ENCODE measurements at regions not wholly inside any gene's neighbourhood (a gene's known extent, or its start where the extent isn't known, plus 50 kb on each side); places are given as distances from the start of the nearest gene placed in this dataset.

DNA sequence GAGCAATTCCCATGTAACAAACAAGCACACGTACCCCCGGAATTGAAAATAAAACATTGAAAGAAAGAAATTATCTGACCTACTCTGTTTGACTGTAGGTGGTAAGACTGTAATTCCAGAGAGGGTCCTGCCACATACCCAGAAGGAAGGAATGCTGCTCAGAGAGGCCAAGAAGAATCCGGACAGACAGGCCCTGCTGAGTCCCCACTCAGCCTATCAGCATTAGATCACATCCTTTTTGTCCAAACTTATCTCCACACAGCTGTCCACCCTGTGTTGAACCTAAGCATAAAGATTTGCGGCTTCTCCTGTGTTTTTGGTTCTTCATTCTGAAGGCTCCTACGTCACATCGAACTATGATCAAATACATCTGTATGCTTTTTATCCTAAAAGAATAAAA, 591.9 kb downstream of the QKI start:
- no peak for DNase-seq

DNA sequence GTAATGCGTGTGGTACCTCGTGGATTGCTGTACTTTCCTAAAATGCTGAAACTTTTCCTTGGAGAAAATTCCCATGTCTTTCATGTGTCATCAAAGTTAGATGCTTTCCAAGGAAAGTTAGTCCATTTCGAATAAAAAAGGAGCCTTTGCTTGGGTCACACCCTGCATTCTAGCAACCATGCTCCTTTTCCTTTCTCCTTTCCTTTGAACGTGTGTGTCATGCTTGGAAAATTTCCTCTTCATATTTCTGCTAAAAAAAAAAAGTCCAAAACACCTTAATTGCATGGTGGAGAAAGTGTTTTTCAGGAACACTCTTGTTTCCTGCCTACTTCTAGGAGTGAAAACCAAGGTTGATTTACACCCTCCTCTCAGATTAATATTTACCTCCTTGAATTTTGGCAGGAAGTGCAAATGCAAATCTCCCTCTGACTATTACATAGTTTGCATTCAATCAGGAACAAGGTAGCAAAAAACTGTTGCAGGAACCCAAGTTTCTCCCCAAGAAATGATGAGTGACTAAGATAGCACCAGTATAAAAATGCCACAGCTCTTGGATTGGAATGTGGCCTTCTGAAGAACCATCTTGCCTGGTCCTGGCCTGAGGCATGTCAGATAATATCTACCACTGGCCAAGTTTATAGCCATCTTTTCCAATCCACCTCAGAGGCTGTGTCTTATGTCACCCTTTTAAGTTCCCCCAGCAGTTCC, 590.6 kb downstream of the QKI start:
- no peak for DNase-seq

DNA sequence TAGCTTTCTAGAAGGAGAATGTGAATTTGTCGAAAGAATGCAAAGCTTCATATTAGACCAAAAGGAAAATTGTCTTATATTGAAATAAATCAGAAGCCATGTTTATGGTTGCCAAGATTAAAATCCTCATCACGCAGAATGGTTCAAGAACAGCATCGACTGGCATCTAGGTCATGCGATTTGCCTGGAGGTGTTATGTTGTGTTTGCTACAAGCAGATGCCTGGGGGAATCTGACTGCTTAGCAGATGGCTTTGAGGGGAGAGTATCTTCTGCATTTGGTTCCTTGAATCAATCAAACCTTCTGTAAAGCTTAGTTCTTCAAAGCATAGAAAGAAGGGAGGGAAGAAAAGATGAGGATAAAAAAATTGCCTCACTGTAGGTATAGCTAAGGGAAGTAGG, 585.8 kb downstream of the QKI start:
- DNase-seq = no peak

DNA sequence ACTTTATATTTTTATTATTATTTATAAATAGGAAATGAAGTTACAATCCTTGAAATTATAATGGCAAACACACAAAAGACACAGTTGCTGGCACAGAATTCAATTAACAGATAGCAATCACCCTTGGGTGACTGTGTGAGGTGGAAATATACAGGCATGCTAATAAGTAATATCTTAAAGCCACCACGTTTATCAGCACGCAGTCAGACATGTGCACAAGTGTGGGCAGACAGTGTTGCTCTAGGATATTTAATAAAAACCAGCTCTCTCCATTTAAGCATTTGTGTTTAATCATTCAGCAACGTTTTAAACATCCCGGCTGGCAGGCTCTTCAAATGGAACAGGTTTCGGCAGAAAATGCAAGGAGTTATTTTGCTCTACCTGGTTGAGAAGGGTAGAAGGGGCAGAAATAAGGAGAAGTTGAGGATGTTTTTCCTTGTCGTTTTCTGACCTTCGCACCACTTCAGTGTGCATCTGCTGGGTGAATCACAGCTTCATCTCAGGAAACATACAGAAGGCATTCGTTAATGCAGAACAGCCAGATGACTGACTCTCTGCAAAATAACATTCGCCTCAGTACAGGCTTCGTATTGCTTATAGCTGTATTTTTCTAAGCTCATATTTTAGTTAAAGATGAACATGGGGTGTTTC, 585.1 kb downstream of the QKI start:
- DNase-seq = no peak

DNA sequence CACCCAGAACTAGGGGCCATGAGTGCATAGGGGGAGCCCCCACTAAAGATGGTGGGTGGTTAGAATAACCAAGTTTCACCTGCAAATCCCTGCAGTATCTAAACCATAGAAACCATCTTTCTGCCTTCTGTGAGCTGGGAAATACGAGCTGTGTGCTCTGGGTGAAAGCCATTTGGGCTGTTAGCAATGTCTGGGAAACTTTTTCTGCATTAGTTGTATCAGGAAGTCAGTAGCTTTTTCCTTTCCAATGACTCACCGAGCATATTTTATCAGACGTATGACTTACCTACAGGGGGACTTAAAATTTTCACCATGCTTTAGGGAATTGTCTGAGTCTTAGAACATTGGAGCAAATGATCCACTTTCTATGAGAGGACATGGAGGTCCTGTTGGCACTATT, 584.0 kb downstream of the QKI start:
- DNase-seq = no peak

DNA sequence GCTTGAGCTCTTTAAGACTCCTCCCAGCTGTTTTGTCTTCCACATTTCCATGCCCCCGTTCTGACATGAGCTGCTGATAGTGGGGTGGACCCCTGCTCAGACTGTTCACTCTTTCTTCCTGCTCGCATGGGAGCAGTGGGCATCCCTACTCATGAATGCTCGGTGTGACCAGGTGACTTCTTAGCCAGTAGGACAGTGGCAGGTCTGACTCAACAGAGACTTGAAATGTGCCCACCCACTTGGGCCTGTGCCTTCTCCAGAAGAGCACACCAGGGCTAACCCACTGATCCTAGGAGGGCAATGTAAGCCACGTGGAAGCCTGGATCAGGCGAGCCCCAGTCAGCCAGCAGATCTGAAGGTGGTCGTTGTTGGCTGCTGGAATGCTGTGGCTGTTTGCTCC, 582.0 kb downstream of the QKI start:
- DNase-seq = no peak

DNA sequence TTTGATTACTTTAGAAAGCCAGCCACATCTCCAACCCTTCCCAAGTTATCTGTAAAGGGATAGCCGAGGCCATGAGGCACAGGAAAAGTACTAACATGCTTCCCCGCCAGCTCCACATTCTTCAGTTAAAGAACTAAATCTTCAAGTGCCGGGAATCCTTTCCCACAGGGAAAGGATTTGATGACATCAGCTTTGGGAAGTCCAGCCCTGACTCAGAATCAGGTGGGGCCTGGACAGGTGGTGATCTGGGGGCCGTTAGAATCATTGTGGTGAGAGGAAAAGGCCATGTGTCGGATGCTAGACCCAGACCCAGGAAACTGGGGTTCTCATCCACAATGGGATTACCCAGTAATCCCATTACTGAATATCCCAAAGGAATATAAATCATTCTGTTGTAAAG, 580.0 kb downstream of the QKI start:
- no peak for DNase-seq

DNA sequence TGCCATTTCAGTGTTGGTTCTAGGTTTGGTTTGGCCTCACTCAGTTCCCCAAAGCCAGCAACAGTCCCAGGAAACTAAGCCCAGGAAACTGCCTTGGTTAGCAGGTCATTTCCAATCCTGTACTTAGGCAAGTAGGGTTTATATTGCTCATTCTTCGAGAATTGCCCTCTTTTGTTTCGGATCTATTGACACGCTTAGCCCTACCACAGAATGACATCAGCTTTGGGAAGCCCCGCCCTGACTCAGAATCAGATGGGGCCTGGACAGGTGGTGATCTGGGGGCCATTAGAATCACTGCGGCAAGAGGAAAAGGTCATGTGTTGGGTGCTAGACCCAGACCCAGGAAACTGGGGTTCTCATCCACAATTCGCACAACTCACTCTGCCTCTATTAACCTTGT, 578.2 kb downstream of the QKI start:
- no peak for DNase-seq

DNA sequence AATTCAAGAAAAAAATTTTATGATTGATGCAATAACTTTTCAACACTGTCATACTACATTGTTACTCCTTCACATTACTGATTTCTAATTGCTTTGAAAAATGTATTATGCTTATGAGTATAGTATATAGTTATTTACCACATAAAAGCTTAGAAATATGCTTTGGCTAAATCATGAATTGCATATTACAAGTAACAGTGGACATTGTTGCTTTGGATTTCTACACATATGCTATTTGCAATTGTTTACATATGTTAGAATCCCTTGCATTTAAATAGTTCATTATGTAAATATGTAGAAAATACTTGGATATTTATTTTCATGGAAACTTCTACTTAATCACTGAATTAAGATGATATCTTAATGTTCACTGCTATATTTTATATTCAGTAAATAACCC, 577.5 kb downstream of the QKI start:
- DNase-seq = no peak

DNA sequence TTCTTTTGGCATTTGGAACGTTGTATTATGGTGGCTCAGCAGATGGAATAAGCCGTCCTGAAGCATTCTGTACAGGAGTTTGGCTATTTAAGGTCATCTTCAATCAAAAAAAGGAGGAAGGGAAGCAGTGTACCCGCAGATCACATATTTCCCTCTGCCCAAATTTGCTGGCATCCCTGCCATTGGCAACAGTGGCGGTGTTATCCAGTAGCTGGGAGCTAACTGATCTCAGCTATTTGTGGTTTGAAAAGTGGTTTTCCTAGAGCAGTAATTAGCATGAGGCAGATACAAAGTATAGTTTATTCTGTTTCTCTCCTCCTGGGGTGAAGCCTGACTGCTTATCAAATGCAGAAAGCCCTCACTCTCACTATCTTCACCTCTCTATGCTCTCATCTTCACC, 576.8 kb downstream of the QKI start:
- DNase-seq = no peak

DNA sequence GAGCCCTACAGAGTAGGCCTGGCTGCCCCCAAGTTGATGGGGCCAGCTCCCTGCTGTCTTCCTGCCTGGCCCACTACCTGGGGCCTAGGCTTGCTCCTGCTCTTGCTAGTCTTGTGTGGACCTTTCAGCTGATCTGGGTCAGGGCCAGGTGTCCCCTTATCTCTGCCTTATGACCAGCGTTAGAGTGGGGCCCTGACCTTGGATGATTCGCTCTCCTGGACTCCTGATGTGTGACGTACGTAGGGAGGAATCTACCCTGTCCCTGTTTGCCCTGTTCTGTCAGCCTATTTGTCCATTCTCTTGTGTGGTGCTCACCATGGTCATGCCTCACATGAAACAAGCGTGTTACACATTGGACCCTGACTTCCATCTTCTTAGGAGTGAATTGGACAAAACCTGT, 571.8 kb downstream of the QKI start:
- no peak for DNase-seq

DNA sequence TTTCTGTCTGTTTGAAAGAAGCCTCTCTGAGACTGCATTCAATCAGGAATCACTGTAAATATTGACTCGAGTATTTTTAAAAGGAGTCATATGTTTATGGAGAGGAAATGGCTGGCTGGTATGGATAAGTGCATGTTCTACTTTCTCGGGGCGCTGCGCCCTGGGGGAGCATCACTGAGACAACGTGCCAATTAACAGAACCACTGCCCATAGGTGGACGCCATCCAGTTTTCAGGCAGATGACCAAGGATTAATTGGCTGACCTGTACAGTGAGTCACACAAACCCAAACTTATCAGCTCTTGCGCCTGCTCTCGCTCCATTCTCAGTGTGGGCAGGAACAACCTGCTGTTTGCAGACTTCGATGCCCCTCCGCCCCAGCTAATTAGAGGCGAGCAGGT, 571.2 kb downstream of the QKI start:
- DNase-seq = no peak

DNA sequence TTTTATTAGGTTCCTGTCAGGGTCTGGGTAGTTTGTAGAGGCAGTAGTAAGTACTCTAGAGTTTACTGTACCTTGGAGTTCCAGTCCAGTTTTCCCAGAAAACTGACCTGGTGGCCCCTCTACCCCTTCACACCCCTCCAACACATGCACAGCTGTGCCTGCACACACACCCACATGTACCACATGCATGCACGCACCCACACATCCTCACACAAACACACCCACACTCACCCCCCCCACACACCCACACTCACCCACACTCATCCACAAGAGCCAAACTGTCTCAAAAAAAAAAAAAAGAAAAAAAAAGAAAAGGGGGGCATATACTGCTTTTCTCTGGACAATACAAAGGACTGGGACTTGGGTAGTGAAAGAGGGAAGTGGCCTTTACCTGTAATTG, 570.5 kb downstream of the QKI start:
- no peak for DNase-seq

DNA sequence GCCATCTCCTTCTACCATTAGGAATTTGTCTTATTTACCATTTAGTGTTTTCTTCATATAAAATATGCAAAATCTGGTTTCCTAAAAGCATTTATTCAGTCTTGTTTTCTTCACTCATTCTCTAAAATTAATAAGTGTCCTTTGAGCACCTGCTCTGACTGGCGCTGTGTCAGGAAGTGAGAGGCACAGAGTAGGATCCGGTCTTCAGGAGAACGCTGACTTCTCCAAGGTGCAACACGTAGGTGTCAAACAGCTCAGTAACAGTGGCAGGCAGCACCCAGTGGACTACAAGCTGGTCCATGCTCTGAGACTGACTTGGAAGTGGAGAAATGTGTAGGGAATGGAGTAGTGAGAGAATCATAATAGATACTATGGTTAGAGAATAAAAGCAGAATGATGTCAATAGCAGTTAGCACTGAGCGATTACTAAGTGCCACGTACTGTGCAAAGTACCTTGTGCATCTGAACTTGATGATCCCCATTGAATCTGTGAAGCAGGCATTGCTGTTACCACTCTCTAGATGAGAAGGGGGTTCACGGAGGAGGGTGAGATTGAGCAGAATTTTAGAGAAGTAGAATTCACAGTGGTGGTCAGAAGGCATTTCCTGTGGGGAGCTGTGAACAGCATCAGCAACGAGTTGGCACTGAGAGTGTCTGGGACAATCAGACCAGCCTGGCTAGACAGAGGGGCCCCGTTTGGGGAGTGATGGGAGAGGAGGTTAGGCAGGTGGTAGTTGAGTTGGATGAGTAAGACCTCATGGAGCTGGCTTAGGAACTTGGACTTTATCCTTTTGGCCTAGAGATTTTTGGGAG, 569.8 kb downstream of the QKI start:
- DNase-seq = no peak

DNA sequence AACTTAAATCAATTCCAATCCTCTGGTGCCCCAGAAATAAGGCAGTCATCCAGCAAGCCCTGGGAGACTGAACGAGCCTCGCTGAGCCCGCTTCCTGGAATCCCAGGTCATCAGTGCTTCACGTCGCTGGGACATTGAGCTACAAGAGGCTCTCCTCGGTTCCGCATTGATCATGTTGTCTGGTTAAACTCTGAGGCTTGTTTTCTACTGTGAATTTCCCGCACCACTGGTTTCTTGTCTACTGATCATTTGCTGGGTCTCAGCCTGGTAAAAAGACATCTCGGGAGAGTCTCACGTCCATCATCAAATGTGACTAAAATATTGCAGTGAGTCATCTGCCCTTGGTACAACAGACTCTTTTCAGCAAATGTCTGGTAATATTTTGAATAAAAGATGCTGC, 569.2 kb downstream of the QKI start:
- no peak for DNase-seq

DNA sequence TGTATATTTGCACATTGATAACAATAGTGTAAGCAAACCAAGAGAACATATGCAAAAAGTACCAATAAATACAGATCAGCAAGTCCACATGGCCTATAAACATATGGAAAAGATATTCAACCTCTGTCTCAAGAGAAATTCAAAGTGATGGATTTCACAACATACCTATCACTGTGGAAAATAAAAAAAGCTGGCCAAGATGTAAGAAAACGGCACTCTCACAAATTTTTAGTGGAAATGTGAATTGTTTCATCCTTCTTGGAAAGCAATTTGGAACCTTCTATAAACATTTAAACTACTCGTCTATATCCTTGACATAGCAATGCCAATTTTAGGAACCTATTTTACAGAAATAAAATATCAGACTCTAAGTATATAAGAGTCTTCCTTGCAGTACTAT, 559.8 kb downstream of the QKI start:
- no peak for DNase-seq

DNA sequence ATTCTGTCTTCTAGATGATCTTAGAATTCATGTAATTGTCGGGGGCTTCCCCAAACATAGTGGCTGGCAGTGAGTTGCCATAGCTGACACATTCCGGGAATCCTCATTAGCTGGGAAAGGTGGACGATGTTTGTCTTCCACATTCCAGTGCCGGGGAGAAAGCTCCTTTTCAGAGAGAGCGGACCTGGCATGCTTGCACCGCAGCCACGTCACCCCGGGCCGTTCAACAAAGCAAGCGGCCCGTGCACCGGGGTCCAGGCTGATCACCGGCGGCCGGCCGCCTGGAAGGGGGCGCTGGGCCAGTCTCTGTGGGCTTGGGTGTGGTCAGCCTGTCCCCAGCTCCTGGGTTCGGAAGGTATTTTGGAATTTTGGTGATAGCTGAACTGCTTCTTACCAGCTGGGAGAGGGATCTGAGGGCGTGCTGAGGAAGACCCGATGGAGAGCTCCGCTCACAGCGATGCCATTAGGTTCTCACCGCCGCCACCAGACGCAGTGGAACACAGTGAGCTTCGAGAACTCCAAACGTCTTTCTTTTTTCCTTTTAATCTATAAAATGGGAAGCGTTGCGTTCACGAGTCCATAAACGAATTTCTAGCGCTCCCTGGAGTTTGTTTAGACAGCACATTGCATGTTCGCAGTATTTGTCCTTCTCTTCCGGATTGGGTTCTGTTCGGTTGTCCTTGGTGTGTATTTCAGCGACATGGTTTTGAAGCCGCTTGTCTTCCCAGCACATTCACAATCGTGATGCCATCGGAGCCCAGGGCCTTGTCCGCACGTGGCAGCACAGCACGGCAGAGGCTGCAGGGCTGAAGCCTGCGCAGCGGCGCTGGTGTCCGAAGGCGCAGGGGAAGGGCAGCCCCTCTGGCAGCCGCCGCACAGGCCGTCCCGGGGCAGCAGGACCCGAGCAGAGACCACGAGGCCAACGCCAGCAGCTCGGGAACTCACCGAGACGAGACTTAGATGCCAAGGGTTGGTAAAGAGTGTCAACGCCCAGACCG, 557.6 kb downstream of the QKI start:
- DNase-seq = no peak

DNA sequence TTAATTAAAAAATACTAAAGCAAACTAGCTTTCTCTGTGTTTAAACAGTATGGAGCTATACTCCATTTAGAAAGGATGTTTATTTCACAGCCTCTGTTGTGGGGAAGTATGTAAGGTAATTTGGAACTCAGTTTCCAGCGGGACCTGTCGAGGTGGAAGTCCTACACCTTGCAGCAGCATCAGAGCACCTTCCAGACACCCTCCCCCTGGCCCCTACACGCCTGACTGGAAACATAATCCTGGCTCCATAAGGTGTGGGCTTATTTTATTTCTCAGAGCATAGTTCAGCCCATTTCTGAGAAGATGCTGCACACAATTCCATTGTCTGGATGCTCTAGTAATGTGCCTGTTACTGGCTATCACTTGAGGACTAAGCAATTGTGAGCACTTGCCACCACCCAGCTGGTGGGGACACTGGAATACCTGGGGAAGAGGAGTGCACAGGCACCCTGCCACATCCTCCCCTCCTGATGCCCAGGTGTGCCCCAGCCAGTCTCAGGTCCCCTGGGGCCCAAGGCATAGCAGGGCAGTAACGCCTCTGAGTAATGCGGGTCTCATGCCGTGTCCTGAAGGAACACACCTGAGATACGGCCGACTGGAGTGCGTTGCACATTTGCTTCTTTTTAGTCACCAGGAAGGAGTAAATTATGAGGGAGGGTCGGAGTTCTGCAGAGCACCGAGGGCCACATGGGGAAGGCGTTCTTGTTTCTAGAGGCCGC, 556.5 kb downstream of the QKI start:
- DNase-seq = no peak

DNA sequence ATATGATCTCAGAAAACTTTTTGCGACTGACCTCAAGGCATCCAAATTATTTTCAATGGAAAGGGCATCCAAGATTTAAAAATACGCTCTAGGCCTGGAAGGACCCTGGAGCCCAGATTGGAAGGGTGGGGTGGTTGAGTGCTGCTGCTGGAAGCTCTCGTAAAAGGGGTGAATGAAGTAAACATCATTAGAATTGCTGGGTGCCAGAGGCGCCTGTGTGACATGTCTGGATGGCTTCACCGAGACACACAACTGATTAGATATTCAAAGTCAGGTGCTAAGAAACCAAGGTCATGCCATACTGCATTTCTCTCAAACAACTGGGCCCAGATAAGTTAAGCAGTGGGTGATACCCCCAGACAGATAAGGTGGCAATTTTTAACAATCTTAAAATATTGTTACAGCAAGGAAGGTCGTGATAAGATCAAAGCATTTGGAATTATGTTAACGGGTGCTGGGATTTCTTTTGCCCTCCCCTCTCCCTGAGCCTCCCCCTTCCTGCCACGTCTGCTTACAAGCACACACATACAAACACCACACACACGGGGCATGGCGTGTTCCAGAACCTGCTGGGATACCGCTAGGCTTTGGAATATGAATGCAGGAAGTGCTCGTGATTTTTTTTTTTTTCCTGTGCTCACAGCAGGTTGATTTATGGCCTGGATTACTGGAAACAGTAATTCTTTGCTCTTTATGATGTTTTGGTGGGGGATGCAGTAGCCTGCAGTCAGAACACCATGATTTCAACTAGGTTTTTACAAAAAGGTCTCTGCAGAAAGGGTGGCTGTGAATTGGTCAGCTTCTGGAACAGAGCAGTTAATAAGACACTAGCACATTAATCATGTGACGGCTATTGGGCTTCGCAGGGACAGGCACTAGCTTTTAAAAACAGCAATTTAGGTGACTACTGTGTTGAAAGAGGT, 551.2 kb downstream of the QKI start:
- no peak for DNase-seq

DNA sequence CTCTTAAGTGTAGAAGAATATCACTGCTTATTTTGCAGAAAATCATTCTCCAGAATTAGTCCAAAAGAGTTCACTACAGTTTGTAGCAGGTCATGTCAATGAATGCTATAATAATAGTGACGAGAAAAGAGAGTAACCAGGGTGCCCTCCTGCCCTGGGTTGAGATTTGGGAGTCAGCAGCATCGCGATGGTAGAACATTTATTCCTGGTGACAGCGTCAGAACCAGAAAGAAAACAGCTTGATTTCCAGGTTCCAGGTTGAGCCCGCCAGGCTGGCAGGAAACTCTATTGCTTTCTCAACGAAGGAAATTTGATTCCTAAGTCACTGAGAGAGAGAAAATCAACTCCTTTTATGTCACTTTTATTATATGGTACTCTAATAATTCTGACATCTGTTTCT, 550.3 kb downstream of the QKI start:
- DNase-seq = no peak
